Liver (tissue), 3 donors: ENCODE measurements at regions not wholly inside any gene's neighbourhood (a gene's known extent, or its start where the extent isn't known, plus 50 kb on each side); places are given as distances from the start of the nearest gene placed in this dataset.

Experiments used
- CTCF ChIP-seq: fragments of 150-350 bp; IDR thresholded peaks from 2 replicates; pipeline ENCODE4 v1.5.1; 2017; ENCODE audit warnings: improper control_type of control experiment, low read depth, low read length; ENCODE audit not compliant: missing input control
- EGR1 ChIP-seq, 2 donors: IDR thresholded peaks; 2 replicates each; pipeline ENCODE4 v1.6.1; 2016 to 2018; ENCODE audit warnings: antibody characterized with exemption in 2 of 2, low read depth in 2 of 2
- JUND ChIP-seq, 2 donors: IDR thresholded peaks; 2 replicates each; pipeline ENCODE4 v1.6.1; 2016; ENCODE audit warnings: antibody characterized with exemption in 2 of 2
- RAD21 ChIP-seq, 2 donors: IDR thresholded peaks; 2 replicates each; pipeline ENCODE4 v1.6.1; 2016; ENCODE audit warnings: antibody characterized with exemption in 2 of 2, mild to moderate bottlenecking in 2 of 2
- REST ChIP-seq: IDR thresholded peaks from 2 replicates; pipeline ENCODE4 v1.6.1; 2016; ENCODE audit warnings: antibody characterized with exemption, mild to moderate bottlenecking
- SP1 ChIP-seq: IDR thresholded peaks from 2 replicates; pipeline ENCODE4 v1.6.1; 2018; ENCODE audit warnings: antibody characterized with exemption, mild to moderate bottlenecking
- YY1 ChIP-seq: IDR thresholded peaks from 2 replicates; pipeline ENCODE4 v1.6.1; 2016; ENCODE audit warnings: antibody characterized with exemption, mild to moderate bottlenecking
- donor health status: healthy.
- donor health status: healthy.

- TF ChIP-seq CTCF (no peak), RAD21 (IDR thresholded peaks at IDR 0.05) (no peak), YY1 (no peak), EGR1 (IDR thresholded peaks at IDR 0.05; ENCODE audit: low read depth in 2 of 2) (no peak), REST (no peak), SP1 (no peak), JUND (IDR thresholded peaks at IDR 0.05) (no peak)
Observed at GRCh38 chr20:58054780-58055373, 173.6 kb downstream of the ANKRD60 start.
